B cell (primary cell): ENCODE measurements at regions not wholly inside any gene's neighbourhood (a gene's known extent, or its start where the extent isn't known, plus 50 kb on each side); places are given as distances from the start of the nearest gene placed in this dataset.

Experiments used
- EZH2 ChIP-seq: IDR thresholded peaks from 2 replicates; pipeline ENCODE4 v1.6.1; 2012; ENCODE audit warnings: borderline replicate concordance, low read depth, mild to moderate bottlenecking, moderate library complexity, low read length; ENCODE audit not compliant: insufficient read depth, poor library complexity, severe bottlenecking
- TF ChIP-seq, protein P1 (sequence below): fragments of 200-600 bp; IDR thresholded peaks from one replicate; pipeline ENCODE4 v1.8.0; 2022; ENCODE audit warnings: antibody characterized with exemption, mild to moderate bottlenecking

DNA sequence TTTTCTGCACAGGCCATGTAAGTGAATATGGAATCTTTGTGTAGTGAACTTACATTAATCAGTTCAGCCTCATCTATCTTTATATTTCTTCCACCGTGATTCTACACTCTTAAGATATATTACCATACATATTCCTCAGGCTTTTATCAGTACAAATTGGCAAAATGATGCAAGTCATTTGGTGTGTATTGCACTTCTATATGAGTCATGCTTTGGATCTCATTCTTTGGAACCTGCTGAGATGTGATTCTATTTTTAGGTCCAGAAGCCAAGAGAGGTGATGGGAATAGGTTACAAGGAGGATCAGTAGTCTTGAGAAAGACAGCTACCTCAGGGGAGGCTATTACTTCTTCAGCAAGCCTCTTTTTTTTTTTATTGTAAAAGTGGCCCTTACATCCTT lies 204.4 kb downstream of the ZNF330 start:
- TF ChIP-seq, protein P1, sequence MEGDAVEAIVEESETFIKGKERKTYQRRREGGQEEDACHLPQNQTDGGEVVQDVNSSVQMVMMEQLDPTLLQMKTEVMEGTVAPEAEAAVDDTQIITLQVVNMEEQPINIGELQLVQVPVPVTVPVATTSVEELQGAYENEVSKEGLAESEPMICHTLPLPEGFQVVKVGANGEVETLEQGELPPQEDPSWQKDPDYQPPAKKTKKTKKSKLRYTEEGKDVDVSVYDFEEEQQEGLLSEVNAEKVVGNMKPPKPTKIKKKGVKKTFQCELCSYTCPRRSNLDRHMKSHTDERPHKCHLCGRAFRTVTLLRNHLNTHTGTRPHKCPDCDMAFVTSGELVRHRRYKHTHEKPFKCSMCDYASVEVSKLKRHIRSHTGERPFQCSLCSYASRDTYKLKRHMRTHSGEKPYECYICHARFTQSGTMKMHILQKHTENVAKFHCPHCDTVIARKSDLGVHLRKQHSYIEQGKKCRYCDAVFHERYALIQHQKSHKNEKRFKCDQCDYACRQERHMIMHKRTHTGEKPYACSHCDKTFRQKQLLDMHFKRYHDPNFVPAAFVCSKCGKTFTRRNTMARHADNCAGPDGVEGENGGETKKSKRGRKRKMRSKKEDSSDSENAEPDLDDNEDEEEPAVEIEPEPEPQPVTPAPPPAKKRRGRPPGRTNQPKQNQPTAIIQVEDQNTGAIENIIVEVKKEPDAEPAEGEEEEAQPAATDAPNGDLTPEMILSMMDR, result no peak
- no peak for TF ChIP-seq EZH2
